ENCODE measurements at regions not wholly inside any gene's neighbourhood (a gene's known extent, or its start where the extent isn't known, plus 50 kb on each side); places are given as distances from the start of the nearest gene placed in this dataset.

DNA sequence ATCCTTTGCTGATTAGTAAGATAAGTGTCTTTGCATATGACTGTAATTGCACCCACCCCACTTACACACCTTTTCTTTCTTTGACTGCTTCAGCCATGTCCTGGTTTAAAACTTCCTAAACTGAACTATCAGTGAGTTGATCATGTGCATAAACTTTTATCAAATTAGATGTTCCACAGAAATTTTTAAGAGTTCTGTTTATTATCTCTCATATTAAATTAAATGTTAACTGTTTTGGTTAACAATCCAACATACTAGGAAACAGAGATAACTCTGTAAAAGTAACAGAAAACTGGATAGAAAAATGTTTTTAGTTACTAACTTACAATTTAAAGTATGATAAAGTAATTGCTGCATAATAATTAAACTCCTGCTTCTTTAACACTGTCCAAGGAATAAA lies 959.6 kb upstream of the LRRN3 start:
- DNase-seq (no peak), ATAC-seq (no peak)
- in situ Hi-C loops (cut with MboI; ENCODE audit: low sequenced_read_pairs in 4 of 4), result no loop called here

DNA sequence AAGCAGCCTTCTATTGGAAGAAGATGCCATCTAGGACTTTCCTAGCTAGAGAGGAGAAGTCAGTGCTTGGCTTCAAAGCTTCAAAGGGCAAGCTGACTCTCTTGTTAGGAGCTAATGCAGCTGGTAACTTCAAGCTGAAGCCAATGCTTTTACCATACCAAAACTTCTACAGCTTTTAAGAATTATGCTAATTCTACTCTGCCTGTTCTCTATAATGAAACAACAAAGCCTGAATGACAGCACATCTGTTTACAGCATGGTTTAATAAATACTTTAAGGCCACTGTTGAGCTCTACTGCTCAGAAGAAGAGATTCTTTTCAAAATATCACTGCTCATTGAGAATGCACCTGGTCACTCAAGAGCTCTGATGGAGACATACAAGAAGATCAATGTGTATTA lies 951.9 kb upstream of the LRRN3 start:
- intact Hi-C loops (cut with DNase I; ENCODE audit: low total_unique reads), result no loop called here
- no peaks in the 10 kb centered on the region for H3K27me3 ChIP-seq
- no peaks in the 10 kb centered on the region for H3K9me3 ChIP-seq
- TF ChIP-seq, protein P1, sequence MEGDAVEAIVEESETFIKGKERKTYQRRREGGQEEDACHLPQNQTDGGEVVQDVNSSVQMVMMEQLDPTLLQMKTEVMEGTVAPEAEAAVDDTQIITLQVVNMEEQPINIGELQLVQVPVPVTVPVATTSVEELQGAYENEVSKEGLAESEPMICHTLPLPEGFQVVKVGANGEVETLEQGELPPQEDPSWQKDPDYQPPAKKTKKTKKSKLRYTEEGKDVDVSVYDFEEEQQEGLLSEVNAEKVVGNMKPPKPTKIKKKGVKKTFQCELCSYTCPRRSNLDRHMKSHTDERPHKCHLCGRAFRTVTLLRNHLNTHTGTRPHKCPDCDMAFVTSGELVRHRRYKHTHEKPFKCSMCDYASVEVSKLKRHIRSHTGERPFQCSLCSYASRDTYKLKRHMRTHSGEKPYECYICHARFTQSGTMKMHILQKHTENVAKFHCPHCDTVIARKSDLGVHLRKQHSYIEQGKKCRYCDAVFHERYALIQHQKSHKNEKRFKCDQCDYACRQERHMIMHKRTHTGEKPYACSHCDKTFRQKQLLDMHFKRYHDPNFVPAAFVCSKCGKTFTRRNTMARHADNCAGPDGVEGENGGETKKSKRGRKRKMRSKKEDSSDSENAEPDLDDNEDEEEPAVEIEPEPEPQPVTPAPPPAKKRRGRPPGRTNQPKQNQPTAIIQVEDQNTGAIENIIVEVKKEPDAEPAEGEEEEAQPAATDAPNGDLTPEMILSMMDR (IDR thresholded peaks at IDR 0.05 in 4 of 5, conservative IDR thresholded peaks at IDR 0.05 in 1 of 5), result no peak
- no peak for TF ChIP-seq POLR2A (IDR thresholded peaks at IDR 0.05)
- in situ Hi-C loops (cut with MboI; ENCODE audit: low sequenced_read_pairs in 4 of 4), result no loop called here
- H3K27ac ChIP-seq, result no peak overlapping the region
- no peaks in the 10 kb centered on the region for H3K4me1 ChIP-seq
- H3K4me3 ChIP-seq, result no peak overlapping the region
- ATAC-seq (no peak), DNase-seq (no peak)
- H3K36me3 ChIP-seq, result no peaks in the 10 kb centered on the region

More for the DNA sequence above, 959.6 kb upstream of the LRRN3 start:
- Histone ChIP-seq H3K4me1 (no peaks in the 10 kb centered on the region), H3K36me3 (no peaks in the 10 kb centered on the region), H3K27ac (no peak overlapping the region), H3K27me3 (no peaks in the 10 kb centered on the region), H3K4me3 (no peak overlapping the region), H3K9me3 (no peaks in the 10 kb centered on the region)
- intact Hi-C loops (cut with DNase I; ENCODE audit: low total_unique reads), result no loop called here
- no peak for TF ChIP-seq POLR2A (IDR thresholded peaks at IDR 0.05)
- TF ChIP-seq, protein P1 (IDR thresholded peaks at IDR 0.05 in 4 of 5, conservative IDR thresholded peaks at IDR 0.05 in 1 of 5), result no peak

DNA sequence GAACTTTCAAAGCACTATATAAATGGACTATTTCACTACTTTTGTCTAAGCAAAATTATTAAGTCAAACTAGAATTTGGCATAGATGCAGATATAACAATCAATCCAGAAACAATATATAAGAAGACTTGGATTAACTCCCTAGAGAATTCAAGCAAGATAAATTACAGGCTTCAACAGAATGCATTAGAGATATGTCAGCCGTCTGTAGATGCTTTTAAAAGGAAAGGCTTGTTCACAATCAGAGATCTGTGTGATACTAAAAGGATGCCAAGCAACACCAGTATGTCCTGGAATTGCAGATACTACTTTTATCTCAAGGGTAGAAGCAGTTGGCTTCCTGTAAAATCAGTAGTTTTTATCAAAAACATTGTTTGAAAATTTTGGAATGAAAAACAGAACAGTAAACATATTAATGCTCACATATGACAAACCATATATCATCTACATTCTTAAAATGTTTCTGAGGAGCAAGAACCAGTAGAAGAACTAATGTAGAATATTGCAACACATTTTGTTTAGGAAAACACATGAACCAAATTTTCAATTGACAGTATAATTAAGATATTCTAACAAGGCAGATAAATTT lies 947.9 kb upstream of the LRRN3 start:
- ATAC-seq, result no peak
- Histone ChIP-seq H3K4me1 (no peaks in the 10 kb centered on the region), H3K36me3 (no peaks in the 10 kb centered on the region), H3K27ac (no peak overlapping the region), H3K27me3 (no peaks in the 10 kb centered on the region), H3K4me3 (no peak overlapping the region), H3K9me3 (no peaks in the 10 kb centered on the region)
- intact Hi-C loops (cut with DNase I; ENCODE audit: low total_unique reads), result no loop called here
- in situ Hi-C loops (cut with MboI; ENCODE audit: low sequenced_read_pairs in 4 of 4), result no loop called here
- TF ChIP-seq, protein P1 (IDR thresholded peaks at IDR 0.05 in 4 of 5, conservative IDR thresholded peaks at IDR 0.05 in 1 of 5), result no peak
- no peak for DNase-seq

DNA sequence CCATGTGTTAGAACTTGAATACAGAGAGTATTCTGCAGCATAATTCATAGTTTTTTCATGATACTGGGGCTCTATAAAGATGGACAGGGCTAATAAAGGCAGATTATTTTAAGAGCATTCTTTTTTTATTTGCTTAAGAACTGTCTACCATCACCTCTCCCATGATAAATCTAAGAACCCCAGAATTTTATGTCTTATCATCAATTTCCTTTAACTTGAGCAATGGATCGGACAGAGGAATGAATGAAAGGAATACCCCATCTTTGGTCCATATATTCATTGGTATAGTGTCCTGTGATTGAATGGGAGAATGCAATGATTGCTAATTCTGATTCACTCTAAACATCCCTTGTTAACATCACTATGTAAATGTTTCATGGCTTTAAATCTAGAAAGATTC lies 946.3 kb upstream of the LRRN3 start:
- H3K4me3 ChIP-seq, result no peak overlapping the region
- in situ Hi-C loops (cut with MboI; ENCODE audit: low sequenced_read_pairs in 4 of 4) (no loop called here), intact Hi-C loops (cut with DNase I; ENCODE audit: low total_unique reads) (no loop called here)
- no peaks in the 10 kb centered on the region for H3K4me1 ChIP-seq
- no peak for TF ChIP-seq POLR2A (IDR thresholded peaks at IDR 0.05)
- TF ChIP-seq, protein P1 (IDR thresholded peaks at IDR 0.05 in 4 of 5, conservative IDR thresholded peaks at IDR 0.05 in 1 of 5), result no peak
- no peak overlapping the region for H3K27ac ChIP-seq
- no peak for ATAC-seq
- no peak for DNase-seq
- no peaks in the 10 kb centered on the region for H3K36me3 ChIP-seq
- H3K9me3 ChIP-seq, result no peaks in the 10 kb centered on the region
- H3K27me3 ChIP-seq, result no peaks in the 10 kb centered on the region

DNA sequence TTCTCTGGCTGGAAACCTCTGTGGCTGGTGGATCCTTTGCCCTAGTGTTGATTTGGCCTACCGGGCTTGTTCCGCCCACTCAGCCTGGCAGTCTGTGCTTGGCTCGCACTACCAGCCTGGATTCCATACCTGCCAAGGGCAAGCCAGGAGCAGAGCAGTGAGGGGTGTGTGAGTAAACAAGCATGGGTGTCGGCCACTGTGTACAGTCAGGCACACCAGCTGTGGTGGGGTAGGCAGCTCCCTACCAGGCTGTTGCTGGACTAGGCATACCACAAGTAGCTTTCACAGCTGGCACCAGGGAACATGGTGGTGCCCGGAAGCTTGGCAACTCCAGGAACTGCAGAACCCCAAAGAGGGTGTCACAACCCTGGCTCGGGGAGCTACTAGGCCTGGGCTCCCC lies 942.9 kb upstream of the LRRN3 start:
- Histone ChIP-seq H3K36me3 (no peaks in the 10 kb centered on the region), H3K27ac (no peak overlapping the region), H3K4me3 (no peak overlapping the region), H3K4me1 (no peaks in the 10 kb centered on the region), H3K9me3 (no peaks in the 10 kb centered on the region), H3K27me3 (no peaks in the 10 kb centered on the region)
- ATAC-seq, result no peak
- TF ChIP-seq, protein P1 (IDR thresholded peaks at IDR 0.05 in 4 of 5, conservative IDR thresholded peaks at IDR 0.05 in 1 of 5), result no peak
- TF ChIP-seq POLR2A (IDR thresholded peaks at IDR 0.05), result no peak
- intact Hi-C loops (cut with DNase I; ENCODE audit: low total_unique reads) (no loop called here), in situ Hi-C loops (cut with MboI; ENCODE audit: low sequenced_read_pairs in 4 of 4) (no loop called here)
- no peak for DNase-seq
